IMR-90 (cell line): ENCODE measurements at regions not wholly inside any gene's neighbourhood (a gene's known extent, or its start where the extent isn't known, plus 50 kb on each side); places are given as distances from the start of the nearest gene placed in this dataset.

Experiments
- ATAC-seq: fragments of 200-7000 bp; cut with Tn5 transposase; 2 replicates; pipeline ENCODE4 v1.9.1; 2020; ENCODE audit warnings: low read depth, mild to moderate bottlenecking, moderate library complexity
- BruUV-seq: library from RNA; stranded (reverse); fragments of 400-500 nt; replicated peaks from 2 replicates; lab custom pipeline; 2021; lab: Mats Ljungman, UMichigan
- CTCF ChIA-PET: fragments of 300-600 bp; formaldehyde crosslinking; extraction: SDS; loops from one replicate; lab custom pipeline; 2021; ENCODE audit warnings: antibody characterized with exemption; lab: Yijun Ruan, JAX
- POLR2A ChIA-PET: fragments of 300-600 bp; sonication (Branson Sonifier 250); formaldehyde crosslinking; loops from one replicate; lab custom pipeline; 2022; ENCODE audit warnings: antibody characterized with exemption; ENCODE audit not compliant: unreplicated experiment; lab: Charles Lee
- DNase-seq: peaks from one replicate; pipeline ENCODE4 v3.0.0; 2013
- H2AFZ ChIP-seq: replicated peaks from 2 replicates; pipeline ENCODE3; 2013; ENCODE audit warnings: low read length, mild to moderate bottlenecking; ENCODE audit not compliant: poor library complexity
- H2AK5ac ChIP-seq: 2 replicates; pipeline ENCODE4 v1.6.1; 2013; ENCODE audit warnings: low read depth, low read length, inconsistent platforms
- H2AK9ac ChIP-seq: replicated peaks from 2 replicates; pipeline ENCODE3; 2013; ENCODE audit warnings: mild to moderate bottlenecking, low read depth, low read length, moderate library complexity; ENCODE audit not compliant: poor library complexity
- H2BK120ac ChIP-seq: 2 replicates; pipeline ENCODE4 v1.6.1; 2013; ENCODE audit warnings: low read depth, low read length, inconsistent platforms
- H2BK15ac ChIP-seq: 3 replicates; pipeline ENCODE4 v1.6.1; 2013; ENCODE audit warnings: low read depth, low read length, inconsistent platforms
- H2BK20ac ChIP-seq: 2 replicates; pipeline ENCODE4 v1.6.1; 2013; ENCODE audit warnings: low read depth, mild to moderate bottlenecking, inconsistent platforms, low read length, moderate library complexity
- H2BK5ac ChIP-seq: 2 replicates; pipeline ENCODE4 v1.6.1; 2013; ENCODE audit warnings: mild to moderate bottlenecking, low read depth, low read length, inconsistent platforms; ENCODE audit not compliant: poor library complexity, severe bottlenecking
- H3K14ac ChIP-seq: replicated peaks from 2 replicates; pipeline ENCODE4 v1.6.1; 2013; ENCODE audit warnings: low read depth, low read length, inconsistent platforms
- H3K18ac ChIP-seq: 2 replicates; pipeline ENCODE4 v1.6.1; 2013; ENCODE audit warnings: low read depth, low read length, control low read depth
- H3K23ac ChIP-seq: 2 replicates; pipeline ENCODE4 v1.6.1; 2013; ENCODE audit warnings: low read depth, low read length, inconsistent platforms
- H3K27ac ChIP-seq: 2 replicates; pipeline ENCODE4 v1.5.1; 2013; ENCODE audit warnings: mild to moderate bottlenecking, control low read depth, low read length; ENCODE audit not compliant: insufficient read depth
- H3K27me3 ChIP-seq: 2 replicates; pipeline ENCODE4 v1.6.1; 2013; ENCODE audit warnings: low read length; ENCODE audit not compliant: control insufficient read depth, insufficient read depth
- H3K36me3 ChIP-seq: 2 replicates; pipeline ENCODE4 v1.6.1; 2013; ENCODE audit warnings: low read length, mixed read lengths; ENCODE audit not compliant: control insufficient read depth, insufficient read depth
- H3K4ac ChIP-seq: 2 replicates; pipeline ENCODE4 v1.6.1; 2013; ENCODE audit warnings: low read depth, low read length, inconsistent platforms
- H3K4me1 ChIP-seq: 2 replicates; pipeline ENCODE4 v1.6.1; 2013; ENCODE audit warnings: low read length, mixed read lengths; ENCODE audit not compliant: control insufficient read depth, insufficient read depth
- H3K4me2 ChIP-seq: 2 replicates; pipeline ENCODE4 v1.6.1; 2013; ENCODE audit warnings: low read depth, mild to moderate bottlenecking, control low read depth, low read length, moderate library complexity
- H3K4me3 ChIP-seq: 2 replicates; pipeline ENCODE4 v1.5.1; 2013; ENCODE audit warnings: low read depth, mild to moderate bottlenecking, control low read depth, low read length, moderate library complexity; ENCODE audit not compliant: insufficient read depth
- H3K56ac ChIP-seq: 2 replicates; pipeline ENCODE4 v1.6.1; 2013; ENCODE audit warnings: low read length, inconsistent platforms; ENCODE audit not compliant: insufficient read depth; ENCODE audit errors: extremely low read depth
- H3K79me1 ChIP-seq, 2 experiments: 2 replicates each; pipeline ENCODE4 v1.6.1; 2013; ENCODE audit warnings: low read length in 2 of 2, inconsistent platforms in 1 of 2, low read depth in 1 of 2
- H3K9ac ChIP-seq: 2 replicates; pipeline ENCODE4 v1.6.1; 2013; ENCODE audit warnings: low read depth, low read length, control low read depth
- H3K9me1 ChIP-seq: 2 replicates; pipeline ENCODE4 v1.6.1; 2013; ENCODE audit warnings: low read length, inconsistent platforms; ENCODE audit not compliant: insufficient read depth
- H3K9me3 ChIP-seq: 2 replicates; pipeline ENCODE4 v1.6.1; 2013; ENCODE audit warnings: low read length; ENCODE audit not compliant: control insufficient read depth, insufficient read depth
- H4K20me1 ChIP-seq: 2 replicates; pipeline ENCODE4 v1.6.1; 2013; ENCODE audit warnings: low read length, inconsistent platforms; ENCODE audit not compliant: insufficient read depth
- H4K5ac ChIP-seq: 2 replicates; pipeline ENCODE4 v1.6.1; 2013; ENCODE audit warnings: mild to moderate bottlenecking, low read depth, low read length, control low read depth
- H4K8ac ChIP-seq, 2 experiments: 2 replicates each; pipeline ENCODE4 v1.6.1; 2013; ENCODE audit warnings: low read depth in 2 of 2, low read length in 2 of 2, control low read depth in 1 of 2, inconsistent platforms in 1 of 2
- H4K91ac ChIP-seq: 2 replicates; pipeline ENCODE4 v1.6.1; 2013; ENCODE audit warnings: low read depth, low read length, inconsistent platforms; ENCODE audit not compliant: insufficient read depth
- BHLHE40 ChIP-seq: fragments of 150-350 bp; IDR thresholded peaks from 2 replicates; pipeline ENCODE4 v1.6.1; 2016; ENCODE audit warnings: mild to moderate bottlenecking, low read depth, low read length
- CEBPB ChIP-seq: IDR thresholded peaks from 2 replicates; pipeline ENCODE4 v1.6.1; 2012; ENCODE audit warnings: low read depth, low read length, improper control_type of control experiment
- CHD1 ChIP-seq: IDR thresholded peaks from 2 replicates; pipeline ENCODE4 v1.6.1; 2012; ENCODE audit warnings: low read depth, low read length, improper control_type of control experiment
- FOS ChIP-seq: fragments of 150-350 bp; IDR thresholded peaks from 2 replicates; pipeline ENCODE4 v1.6.1; 2016; ENCODE audit warnings: low read depth, low read length
- MAFK ChIP-seq: IDR thresholded peaks from 2 replicates; pipeline ENCODE4 v1.6.1; 2012; ENCODE audit warnings: low read depth, low read length, improper control_type of control experiment
- MAZ ChIP-seq: IDR thresholded peaks from 2 replicates; pipeline ENCODE4 v1.6.1; 2012; ENCODE audit warnings: low read depth, mild to moderate bottlenecking, low read length, improper control_type of control experiment, moderate library complexity, borderline replicate concordance
- MXI1 ChIP-seq: IDR thresholded peaks from 2 replicates; pipeline ENCODE4 v1.6.1; 2012; ENCODE audit warnings: low read depth, mild to moderate bottlenecking, low read length, moderate library complexity, borderline replicate concordance
- NFE2L2 ChIP-seq: fragments of 150-350 bp; IDR thresholded peaks from 2 replicates; pipeline ENCODE4 v1.6.1; 2016; ENCODE audit warnings: low read depth, mild to moderate bottlenecking, low read length
- POLR2A ChIP-seq: IDR thresholded peaks from 2 replicates; pipeline ENCODE4 v1.6.1; 2012; ENCODE audit warnings: mild to moderate bottlenecking, low read depth, low read length
- RAD21 ChIP-seq: IDR thresholded peaks from 2 replicates; pipeline ENCODE4 v1.6.1; 2012; ENCODE audit warnings: low read length, improper control_type of control experiment
- RCOR1 ChIP-seq: IDR thresholded peaks from 2 replicates; pipeline ENCODE4 v1.6.1; 2012; ENCODE audit warnings: mild to moderate bottlenecking, low read length, improper control_type of control experiment; ENCODE audit not compliant: insufficient replicate concordance
- RFX5 ChIP-seq: IDR thresholded peaks from 2 replicates; pipeline ENCODE4 v1.8.0; 2012; ENCODE audit warnings: low read depth, mild to moderate bottlenecking, low read length, moderate library complexity
- SMC3 ChIP-seq: fragments of 150-350 bp; IDR thresholded peaks from 2 replicates; pipeline ENCODE4 v1.6.1; 2016; ENCODE audit warnings: low read depth, mild to moderate bottlenecking, antibody characterized with exemption, low read length, moderate library complexity
- WGBS, 2 experiments: methylation state at CpG; one replicate each; pipeline versions ENCODE4 v1.1.5 to v1.1.7; 2013; ENCODE audit warnings: missing lambda C conversion rate in 2 of 2; ENCODE audit not compliant: insufficient read length in 1 of 2; ENCODE audit errors: extremely low coverage in 2 of 2; 5-methylcytosine and 5-hydroxymethylcytosine counted together
- dilution Hi-C: fragments of 300-500 bp; cut with HindIII; formaldehyde crosslinking; loops from one replicate; pipeline ENCODE4 v1.14.3; 2018; ENCODE audit warnings: low sequenced_read_pairs; ENCODE audit not compliant: unreplicated experiment
- in situ Hi-C: fragments of 300-500 bp; cut with MboI; formaldehyde crosslinking; loops from 3 replicates; pipeline ENCODE4 v1.14.3; 2019; ENCODE audit warnings: low sequenced_read_pairs, inconsistent platforms, mixed read lengths
- intact Hi-C: fragments of 100-400 bp; cut with micrococcal nuclease; formaldehyde crosslinking; loops from 2 replicates; pipeline ENCODE4 v1.10.0; 2022
- TF ChIP-seq, protein P1 (sequence below): fragments of 150-350 bp; IDR thresholded peaks from 2 replicates; pipeline ENCODE4 v1.6.1; 2016; ENCODE audit warnings: low read depth, mild to moderate bottlenecking, low read length, moderate library complexity, borderline replicate concordance
- TF ChIP-seq, protein P2 (sequence below): fragments of 150-350 bp; IDR thresholded peaks from 2 replicates; pipeline ENCODE4 v1.6.1; 2017; ENCODE audit warnings: mild to moderate bottlenecking, antibody characterized with exemption, low read length, low read depth
- TF ChIP-seq, protein P3 (sequence below): conservative IDR thresholded peaks from 2 replicates; pipeline ENCODE4 v1.5.1; 2012; ENCODE audit warnings: mild to moderate bottlenecking, low read depth, low read length, improper control_type of control experiment

DNA sequence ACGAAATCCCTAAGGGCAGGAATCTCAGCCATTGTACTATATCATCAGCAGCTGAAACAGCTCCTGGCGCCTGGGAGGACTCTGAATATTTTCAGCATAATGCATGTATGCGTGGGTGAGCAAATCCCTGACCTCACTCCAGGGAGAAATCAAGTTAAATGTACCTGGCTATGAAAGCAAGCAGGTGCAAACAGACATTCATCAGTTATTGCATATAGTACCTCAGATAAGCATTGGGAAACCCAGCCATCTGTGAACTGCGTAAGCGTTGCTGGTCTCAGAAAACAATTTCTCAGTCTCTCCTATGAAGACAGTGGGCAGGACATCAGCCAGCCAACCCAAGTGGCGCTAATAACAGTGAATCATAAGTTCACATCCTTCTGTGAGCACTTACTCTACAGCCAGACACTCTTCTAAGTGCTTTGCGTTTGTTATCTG lies 622.6 kb downstream of the EPM2A start:
- no peak overlapping the region for H3K56ac ChIP-seq
- no peak overlapping the region for H2BK15ac ChIP-seq
- no peak overlapping the region for H2BK120ac ChIP-seq
- no peak overlapping the region for H3K4me3 ChIP-seq
- no peaks in the 10 kb centered on the region for H4K20me1 ChIP-seq
- H4K8ac ChIP-seq, result no peak overlapping the region
- no peak overlapping the region for H2BK20ac ChIP-seq
- ChIA-PET POLR2A (no interaction called here), CTCF (no interaction called here)
- no peak overlapping the region for H4K91ac ChIP-seq
- H3K9me1 ChIP-seq, result no peaks in the 10 kb centered on the region
- no peak for ATAC-seq
- no peak overlapping the region for H3K18ac ChIP-seq
- no peak overlapping the region for H3K27ac ChIP-seq
- no peak overlapping the region for H2BK5ac ChIP-seq
- no peak overlapping the region for H2AK5ac ChIP-seq
- H3K36me3 ChIP-seq, result no peaks in the 10 kb centered on the region
- no peaks in the 10 kb centered on the region for H3K79me1 ChIP-seq
- H3K4me1 ChIP-seq, result peaks cover 2% of the 10 kb centered on the region; the same call in 1 of the 2 replicates
- H3K23ac ChIP-seq, result no peak overlapping the region
- in situ Hi-C loops (no loop called here), dilution Hi-C loops (no loop called here), intact Hi-C loops (no loop called here)
- no peak overlapping the region for H3K14ac ChIP-seq
- WGBS, 2 experiments, result 89% methylated on average over 3 of the region's 7 CpGs; no CpG with 5 or more reads in 1 of the 2 experiments
- H3K27me3 ChIP-seq, result no peaks in the 10 kb centered on the region; the same call in 1 of the 2 replicates
- TF ChIP-seq FOS (no peak), POLR2A (no peak), CEBPB (no peak), MXI1 (no peak), MAFK (no peak), NFE2L2 (no peak), CHD1 (no peak), BHLHE40 (no peak), RAD21 (no peak), SMC3 (no peak), RCOR1 (no peak), MAZ (no peak), RFX5 (no peak)
- TF ChIP-seq, protein P1, sequence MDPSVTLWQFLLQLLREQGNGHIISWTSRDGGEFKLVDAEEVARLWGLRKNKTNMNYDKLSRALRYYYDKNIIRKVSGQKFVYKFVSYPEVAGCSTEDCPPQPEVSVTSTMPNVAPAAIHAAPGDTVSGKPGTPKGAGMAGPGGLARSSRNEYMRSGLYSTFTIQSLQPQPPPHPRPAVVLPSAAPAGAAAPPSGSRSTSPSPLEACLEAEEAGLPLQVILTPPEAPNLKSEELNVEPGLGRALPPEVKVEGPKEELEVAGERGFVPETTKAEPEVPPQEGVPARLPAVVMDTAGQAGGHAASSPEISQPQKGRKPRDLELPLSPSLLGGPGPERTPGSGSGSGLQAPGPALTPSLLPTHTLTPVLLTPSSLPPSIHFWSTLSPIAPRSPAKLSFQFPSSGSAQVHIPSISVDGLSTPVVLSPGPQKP, result no peak
- TF ChIP-seq, protein P2, sequence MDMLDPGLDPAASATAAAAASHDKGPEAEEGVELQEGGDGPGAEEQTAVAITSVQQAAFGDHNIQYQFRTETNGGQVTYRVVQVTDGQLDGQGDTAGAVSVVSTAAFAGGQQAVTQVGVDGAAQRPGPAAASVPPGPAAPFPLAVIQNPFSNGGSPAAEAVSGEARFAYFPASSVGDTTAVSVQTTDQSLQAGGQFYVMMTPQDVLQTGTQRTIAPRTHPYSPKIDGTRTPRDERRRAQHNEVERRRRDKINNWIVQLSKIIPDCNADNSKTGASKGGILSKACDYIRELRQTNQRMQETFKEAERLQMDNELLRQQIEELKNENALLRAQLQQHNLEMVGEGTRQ, result no peak
- TF ChIP-seq, protein P3, sequence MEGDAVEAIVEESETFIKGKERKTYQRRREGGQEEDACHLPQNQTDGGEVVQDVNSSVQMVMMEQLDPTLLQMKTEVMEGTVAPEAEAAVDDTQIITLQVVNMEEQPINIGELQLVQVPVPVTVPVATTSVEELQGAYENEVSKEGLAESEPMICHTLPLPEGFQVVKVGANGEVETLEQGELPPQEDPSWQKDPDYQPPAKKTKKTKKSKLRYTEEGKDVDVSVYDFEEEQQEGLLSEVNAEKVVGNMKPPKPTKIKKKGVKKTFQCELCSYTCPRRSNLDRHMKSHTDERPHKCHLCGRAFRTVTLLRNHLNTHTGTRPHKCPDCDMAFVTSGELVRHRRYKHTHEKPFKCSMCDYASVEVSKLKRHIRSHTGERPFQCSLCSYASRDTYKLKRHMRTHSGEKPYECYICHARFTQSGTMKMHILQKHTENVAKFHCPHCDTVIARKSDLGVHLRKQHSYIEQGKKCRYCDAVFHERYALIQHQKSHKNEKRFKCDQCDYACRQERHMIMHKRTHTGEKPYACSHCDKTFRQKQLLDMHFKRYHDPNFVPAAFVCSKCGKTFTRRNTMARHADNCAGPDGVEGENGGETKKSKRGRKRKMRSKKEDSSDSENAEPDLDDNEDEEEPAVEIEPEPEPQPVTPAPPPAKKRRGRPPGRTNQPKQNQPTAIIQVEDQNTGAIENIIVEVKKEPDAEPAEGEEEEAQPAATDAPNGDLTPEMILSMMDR, result no peak
- no peak overlapping the region for H4K5ac ChIP-seq
- peak; percentile 19 for DNase-seq
- H2AFZ ChIP-seq, result no peak overlapping the region
- no peak overlapping the region for H3K9ac ChIP-seq
- H3K4me2 ChIP-seq, result no peak overlapping the region
- H2AK9ac ChIP-seq, result no peak overlapping the region
- H3K4ac ChIP-seq, result no peak overlapping the region
- BruUV-seq, result no TSS peak
- H3K9me3 ChIP-seq, result no peaks in the 10 kb centered on the region
